ENCODE measurements at regions not wholly inside any gene's neighbourhood (a gene's known extent, or its start where the extent isn't known, plus 50 kb on each side); places are given as distances from the start of the nearest gene placed in this dataset.

DNA sequence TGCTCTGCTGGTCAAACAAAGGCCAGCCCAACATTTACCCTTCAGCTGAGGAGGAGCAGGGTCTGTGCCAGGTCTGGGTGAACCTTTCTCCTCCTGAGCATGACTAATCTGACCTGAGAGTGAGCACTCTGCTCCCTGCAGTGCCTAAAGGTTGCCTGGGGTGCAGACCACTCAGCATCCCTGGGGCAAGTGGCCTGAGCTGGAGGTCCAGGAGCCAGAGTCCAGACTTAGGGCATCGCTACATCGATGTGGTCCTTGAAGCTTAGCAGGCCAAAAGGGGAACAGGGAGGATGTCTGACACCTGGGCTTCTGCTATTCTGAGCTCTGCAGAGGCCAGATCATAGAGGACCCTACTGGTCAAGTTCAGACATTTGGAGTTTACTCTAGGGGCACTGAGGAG lies 119.1 kb downstream of the FAM43A start:
- no peak for DNase-seq (ENCODE audit: low read depth)

DNA sequence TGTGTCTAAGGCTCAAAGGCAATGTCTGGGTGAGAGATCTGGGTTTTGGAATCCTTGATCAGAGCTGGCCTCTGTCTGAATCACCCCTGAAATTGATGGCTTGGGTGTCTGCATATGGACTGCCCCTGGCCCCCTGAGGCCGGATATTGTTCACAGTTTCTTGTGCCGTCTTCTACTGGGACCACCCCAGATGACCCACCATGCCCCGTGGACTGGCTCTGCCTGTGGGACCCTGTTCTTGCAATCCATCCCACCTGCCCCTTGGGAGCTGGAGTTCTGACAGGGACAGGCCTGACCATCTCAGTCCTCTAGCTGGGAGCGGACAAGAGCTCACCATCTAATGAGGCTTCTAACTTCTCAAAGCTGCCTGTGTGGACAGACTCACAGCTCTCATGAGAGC lies 119.9 kb downstream of the FAM43A start:
- no peak for DNase-seq (ENCODE audit: low read depth)

DNA sequence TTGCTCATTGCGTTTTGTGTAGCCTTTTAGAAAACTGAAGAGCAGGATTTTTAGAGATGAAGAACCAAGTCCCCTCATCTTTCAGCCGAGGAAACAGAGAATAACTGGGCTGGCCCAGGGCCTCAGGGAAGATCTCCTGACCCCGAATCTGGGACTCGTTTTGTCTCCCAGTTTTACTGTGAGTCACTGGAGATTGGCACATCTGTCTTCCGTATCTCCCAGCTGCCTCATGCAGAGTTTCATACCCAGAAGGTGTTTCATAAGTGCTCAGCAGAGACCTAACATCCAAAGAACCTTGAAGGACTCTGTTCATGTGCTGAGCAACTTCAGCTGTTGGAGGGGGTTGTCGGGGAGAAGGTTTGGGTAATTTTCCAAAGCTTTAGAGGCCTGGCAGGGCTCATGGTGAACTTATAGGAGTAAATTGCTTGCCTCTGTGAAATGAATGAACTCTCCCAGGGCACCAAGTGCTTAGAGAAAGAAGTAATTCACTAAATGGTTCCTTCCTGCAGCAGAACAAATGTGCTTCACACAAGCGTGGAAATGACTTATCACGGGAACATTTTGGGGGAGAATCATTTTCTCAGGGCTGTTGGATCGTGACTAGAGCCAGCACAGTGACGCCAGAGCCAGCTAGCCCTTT lies 121.4 kb downstream of the FAM43A start:
- DNase-seq (ENCODE audit: low read depth), result peak; percentile 89

DNA sequence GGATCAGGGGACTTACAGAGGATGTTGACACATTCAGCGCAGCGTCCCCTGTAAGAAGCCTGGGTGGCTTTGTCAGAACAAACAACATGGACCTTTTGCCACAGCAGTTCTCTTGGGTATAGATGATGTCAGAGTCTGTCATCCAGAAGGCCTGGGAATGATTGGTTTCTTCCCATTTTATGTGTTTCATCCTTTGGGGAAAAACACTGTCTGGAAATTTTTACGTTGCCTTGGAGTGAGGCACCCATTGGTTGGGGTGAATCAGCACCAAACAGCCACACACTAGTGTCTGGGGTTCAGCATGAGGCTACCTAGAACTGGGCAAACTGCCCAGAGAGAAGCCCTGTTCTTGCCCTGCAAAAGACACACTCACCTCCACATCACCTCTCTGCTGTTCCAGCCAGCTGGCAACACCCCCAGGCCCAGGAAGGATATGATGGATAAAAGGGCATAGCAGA lies 123.0 kb downstream of the FAM43A start:
- peak; percentile 80 for DNase-seq (ENCODE audit: low read depth)

DNA sequence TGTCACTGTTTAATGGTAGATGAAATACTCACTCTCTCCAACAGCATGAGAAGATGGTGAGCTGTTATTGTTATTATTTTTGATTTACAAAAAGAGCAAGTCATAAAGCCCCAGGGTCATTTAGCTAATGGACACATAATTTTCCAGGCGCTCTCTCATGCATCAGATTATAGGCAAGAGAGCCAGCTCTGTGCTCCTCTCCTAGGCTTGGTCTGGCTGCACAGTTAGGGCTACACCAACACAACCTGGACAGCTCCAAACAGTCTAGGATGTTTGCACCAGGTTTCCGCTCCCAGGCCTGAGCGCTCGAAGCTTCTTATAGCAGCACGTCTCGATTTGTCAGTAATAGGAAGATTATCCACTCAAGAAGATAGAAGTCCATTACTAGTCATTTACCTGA lies 123.7 kb downstream of the FAM43A start:
- no peak for DNase-seq (ENCODE audit: low read depth)

DNA sequence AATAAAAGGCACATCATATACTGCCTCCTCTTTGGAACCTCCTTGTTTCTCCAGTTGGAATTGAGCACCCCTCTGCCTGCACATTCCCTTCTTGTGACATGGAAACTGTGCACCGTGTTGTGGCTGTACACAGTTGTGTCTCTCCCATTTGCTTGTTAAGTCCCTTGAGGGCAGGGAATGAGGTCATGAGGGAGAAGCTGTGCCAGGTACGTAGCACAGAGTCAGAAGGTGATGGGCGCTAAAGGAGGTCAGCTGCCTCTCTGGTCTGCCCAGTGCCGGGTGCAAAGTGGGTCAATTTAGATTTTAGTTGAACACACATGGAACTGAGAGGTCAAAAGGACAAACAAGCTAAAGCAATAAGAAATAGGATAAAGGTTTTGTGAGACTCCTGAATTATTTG lies 124.4 kb downstream of the FAM43A start:
- no peak for DNase-seq (ENCODE audit: low read depth)

DNA sequence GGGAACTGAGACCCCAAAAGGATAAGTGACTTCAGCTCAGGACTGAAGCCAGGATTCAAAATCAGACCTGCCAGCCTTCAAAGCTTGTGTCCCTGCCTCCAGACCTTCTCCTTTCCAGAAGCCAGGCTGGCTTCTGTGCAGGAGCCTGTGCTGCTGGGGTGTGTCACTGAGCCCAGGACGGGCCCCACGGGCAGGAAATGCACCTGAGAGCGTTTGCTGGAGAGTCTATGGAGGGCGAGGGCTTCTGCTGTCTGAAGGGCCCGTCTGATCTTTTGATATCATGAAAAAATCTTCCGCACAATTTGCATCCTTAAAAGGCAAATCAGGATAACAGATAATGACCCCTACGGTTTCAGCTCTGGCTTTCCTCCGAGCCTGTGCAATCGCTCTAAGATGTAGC lies 125.4 kb downstream of the FAM43A start:
- no peak for DNase-seq (ENCODE audit: low read depth)

DNA sequence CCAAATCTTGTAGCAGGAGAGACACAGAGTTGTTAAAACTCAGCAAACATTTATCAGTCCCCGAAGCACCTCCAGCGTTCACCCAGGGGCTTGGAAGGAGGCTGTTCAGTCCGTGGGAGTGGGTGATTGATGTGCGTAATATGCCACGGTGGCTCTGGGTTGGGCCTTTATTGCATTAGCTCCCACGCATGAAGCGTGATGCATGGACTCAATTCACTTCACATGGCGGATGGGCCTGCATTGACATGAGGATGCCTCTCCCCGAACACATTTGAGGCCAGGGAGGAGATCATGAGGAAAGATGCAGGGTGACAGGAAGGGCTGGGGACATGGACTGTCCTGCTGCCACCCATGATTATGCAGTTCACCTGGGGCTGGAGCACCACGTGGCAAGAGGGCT lies 126.5 kb downstream of the FAM43A start:
- no peak for DNase-seq (ENCODE audit: low read depth)

DNA sequence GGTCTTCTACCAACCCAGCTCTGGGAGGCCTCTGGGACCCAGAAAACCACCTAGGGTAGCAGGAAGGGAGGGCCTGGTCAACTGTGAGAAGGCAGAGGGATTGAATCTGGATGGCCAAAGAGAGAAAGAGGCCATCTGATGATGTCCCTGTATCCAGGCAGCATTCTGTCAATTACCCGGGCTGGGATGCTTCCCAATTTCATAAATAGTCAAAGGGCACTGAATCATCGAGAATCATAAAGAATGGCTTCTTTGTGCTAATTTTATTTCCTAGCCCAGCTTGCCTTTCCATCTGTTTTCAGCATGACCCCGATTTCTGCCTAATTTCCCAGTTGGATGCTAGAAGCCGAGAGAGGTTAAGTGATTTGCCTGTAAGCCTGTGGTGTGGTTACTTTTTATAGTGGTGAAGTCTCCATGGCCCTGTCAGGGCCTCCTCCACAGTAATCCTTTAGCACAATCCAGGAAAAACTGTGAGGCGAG lies 129.2 kb downstream of the FAM43A start:
- DNase-seq (ENCODE audit: low read depth), result peak; percentile 55

DNA sequence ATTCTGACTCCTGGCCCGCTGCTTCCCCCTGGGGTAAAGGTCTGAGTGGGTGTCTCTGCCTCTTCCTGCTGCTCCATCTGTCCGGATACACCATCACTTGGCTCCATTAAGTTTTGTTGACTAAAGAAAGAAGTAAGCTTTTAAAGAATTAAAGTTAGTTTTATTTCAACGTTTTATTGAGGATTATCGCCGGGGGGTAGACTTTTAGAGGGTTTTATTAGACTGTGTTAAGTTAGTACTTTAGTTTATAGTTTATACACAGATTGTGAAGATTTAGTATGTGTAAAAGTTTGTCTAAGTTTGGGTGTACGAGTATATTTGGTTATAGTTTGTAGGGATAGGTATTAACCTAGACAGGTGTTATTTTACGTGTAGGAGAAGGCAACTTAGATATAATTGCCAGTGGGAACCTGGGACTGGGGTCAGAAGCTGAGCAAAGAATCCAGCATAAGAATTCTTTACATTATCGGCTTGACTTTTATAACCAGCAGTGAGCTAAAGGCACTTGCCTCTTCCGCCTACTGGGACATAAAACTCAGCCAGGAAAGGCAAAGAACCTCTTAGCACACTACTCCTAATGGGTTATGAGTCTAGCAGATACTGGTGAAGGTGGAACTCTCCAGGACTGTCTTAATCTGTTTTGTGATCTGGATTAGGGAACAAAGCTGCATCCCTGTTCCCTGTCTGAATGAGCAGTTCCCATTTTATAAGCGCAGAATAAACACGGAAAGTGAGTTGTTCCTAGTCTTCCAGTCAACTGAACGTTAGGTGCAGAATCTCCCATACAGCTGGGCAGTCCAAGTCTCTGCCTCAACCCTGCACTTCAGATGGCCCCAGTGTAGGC lies 131.3 kb downstream of the FAM43A start:
- no peak for DNase-seq (ENCODE audit: low read depth)

DNA sequence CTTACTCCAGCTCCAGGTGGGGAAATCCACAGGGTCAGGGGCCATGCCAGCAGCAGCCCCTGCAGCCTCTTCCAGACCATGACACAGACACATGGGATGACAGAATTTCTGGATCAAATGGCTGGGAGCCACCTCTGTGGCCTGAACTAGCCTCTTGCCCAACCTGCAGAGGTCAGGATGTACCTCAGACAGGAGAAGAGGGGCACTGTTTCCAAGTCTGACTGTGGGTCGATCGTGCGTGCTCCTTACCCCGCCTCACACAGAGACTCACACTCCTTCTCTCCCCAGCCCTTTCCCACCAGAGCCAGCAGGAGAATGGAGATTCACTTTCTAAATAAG lies 131.9 kb downstream of the FAM43A start:
- no peak for DNase-seq (ENCODE audit: low read depth)

DNA sequence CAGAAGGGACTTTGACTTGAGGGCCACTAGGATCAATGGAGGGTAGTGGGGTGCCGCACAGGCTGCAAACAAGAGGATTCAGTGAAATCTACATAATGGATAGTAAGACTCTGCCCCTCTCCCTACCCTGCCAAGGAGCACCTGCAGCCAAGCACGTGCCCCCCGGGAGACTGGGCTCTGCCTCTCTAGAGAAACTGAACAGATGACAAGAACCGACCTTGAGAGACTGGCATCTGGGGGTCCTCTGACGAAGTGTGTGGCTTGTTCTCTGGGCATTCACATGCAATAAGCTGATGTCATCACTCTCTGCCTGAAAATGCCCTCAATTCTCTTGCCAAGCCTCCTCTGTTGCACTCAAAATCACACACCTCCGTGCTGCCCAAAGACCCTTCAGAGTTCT lies 132.3 kb downstream of the FAM43A start:
- DNase-seq (ENCODE audit: low read depth), result no peak

DNA sequence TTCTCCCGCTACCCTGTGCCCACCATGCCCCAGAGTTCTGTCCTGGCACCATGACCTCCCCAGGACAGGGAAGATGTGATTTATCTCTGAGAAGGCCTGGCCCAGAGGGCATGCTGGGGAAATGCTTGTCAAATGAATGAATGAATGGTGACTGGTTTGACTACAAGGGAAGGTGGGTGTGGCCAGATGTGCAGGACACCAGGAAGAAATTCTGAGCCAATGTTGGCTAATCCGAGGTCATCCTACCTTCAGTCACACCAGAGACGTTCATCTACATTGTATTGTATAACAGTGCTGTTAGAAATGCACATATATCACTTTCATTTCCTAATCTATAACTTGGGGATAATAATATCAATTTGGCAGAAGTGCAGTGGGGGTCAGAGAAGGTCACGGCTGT lies 138.4 kb downstream of the FAM43A start:
- DNase-seq (ENCODE audit: low read depth), result peak; percentile 53

DNA sequence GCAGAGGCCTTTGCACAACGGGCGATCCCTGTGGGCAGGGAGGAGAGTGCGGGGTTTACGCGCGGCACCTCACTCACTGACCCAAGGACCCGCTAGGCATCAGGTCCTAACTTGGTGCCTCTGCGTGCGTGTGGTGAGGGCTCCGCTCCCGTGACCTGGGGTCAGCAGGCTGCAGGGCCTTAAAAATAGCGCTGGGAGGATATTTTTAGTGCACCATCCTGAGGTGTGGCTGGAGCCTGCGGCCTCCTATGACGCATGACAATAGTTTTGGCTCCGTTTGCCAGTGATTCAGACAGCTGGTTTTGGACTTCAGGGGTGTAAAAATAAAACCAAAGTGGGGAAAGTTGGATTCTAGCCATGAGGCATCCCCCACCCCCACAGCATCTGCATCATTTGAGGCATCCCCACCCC lies 139.0 kb downstream of the FAM43A start:
- peak; percentile 98 for DNase-seq (ENCODE audit: low read depth)

DNA sequence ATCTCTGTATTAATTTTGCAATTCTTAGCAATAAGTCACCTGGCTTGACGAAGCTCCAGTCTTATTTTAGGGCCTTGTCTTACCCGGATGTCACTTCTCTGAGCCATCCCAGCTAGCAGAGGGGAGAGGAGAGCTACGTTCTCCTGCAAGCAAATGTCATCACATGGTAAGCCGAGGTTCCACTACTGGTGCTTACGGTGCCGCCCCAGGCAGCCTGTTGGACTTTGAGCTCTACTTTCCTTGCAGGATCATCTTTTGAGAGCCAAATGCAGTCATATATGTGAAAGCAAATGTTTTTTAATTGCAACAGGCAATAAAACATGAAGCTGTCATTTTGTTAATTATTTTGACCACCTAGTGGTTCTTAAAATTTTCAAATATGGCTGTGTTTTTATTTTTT lies 140.9 kb downstream of the FAM43A start:
- no peak for DNase-seq (ENCODE audit: low read depth)

DNA sequence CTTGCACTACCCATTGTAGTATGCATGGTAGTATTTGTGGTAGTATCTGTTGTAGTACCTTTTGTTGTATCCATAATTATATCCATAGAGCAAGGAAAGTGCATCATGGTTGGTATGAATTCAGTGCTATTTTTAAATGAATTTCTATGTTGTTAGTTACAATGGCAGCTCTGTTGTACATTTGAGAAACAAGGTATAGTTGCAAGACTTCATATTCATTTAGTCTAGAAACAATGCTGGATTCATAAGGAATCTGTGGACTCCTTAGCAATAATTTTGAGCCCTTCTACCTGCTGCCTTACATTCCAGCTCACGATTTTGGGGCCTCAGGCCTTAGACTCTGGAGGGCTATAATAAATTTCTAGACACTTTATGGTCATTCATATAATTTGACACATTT lies 141.8 kb downstream of the FAM43A start:
- no peak for DNase-seq (ENCODE audit: low read depth)

DNA sequence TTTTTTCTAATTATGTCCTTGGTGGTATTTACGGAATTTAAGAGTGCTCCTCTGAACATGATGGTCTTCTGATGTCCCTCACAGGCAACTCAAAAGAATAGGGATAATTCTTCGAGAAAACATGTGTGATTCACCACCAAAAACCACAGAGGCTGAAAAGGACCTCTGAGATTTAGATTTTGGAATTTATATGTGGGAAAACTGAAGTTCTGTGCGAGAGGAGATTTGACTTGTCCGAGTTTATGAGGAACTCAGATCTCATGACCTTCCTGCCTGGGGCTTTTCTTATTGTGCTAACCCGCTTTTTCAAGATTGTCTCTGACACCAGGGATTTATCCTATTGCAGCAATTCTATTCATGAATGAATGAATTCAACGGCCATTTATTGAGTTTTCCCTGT lies 142.4 kb downstream of the FAM43A start:
- DNase-seq (ENCODE audit: low read depth), result peak; percentile 82

DNA sequence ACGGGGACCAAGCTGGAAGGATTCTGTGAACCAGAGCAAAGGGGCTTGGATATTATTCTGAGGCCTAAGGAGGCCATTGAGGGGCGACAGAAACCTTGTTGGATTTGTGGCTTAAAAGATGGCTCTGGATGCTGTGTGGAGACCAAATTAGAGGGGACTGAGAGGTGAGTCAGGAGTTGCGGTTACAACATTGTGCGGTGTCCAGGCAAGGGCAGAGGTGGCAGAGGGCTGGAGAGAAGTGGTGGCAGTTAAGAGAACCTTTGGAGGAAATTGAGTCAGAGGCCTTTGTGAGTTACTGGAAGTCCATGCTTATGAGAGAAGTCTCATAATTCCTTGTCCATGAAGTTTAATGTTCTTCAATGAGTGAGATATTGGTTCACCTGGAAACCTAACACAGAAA lies 143.2 kb downstream of the FAM43A start:
- DNase-seq (ENCODE audit: low read depth), result peak; percentile 75

DNA sequence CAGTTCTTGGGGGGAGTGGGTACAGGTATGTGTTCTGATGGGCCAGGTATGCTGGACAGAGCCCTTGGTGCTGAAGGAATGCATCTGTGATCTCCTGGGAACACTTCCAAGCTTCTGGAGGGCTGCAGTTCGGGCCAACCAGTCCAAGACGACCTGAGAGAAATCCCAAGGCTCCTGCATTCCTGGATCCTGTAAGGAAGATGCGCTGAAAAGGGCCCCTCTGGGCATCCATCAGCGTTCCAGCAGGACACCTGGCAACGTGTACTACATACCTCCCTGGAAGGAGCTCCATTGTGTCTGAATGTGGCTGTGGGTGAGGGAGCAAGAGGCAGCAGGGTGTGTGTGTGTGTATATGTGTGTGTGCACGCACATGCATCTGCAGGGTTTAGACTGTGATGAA lies 144.7 kb downstream of the FAM43A start:
- no peak for DNase-seq (ENCODE audit: low read depth)

DNA sequence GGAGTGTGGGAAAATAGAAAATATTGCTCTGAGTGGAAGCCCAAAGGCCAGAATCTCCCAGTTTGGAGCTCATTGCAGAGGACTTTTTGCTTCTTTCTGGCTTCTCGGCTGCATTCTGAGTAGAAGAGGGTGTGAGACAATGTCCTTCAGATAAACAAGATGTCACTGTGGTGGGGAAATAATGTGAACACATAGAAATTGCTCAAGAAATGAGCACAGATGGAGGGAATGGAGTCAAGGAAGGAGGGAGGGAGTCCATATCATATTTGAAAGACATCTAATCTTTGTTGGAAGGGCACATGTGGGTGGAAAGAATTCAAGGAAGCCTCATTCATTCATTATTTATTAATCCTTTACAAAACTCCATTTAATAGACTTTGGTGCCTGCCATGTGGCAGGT lies 145.3 kb downstream of the FAM43A start:
- DNase-seq (ENCODE audit: low read depth), result no peak

DNA sequence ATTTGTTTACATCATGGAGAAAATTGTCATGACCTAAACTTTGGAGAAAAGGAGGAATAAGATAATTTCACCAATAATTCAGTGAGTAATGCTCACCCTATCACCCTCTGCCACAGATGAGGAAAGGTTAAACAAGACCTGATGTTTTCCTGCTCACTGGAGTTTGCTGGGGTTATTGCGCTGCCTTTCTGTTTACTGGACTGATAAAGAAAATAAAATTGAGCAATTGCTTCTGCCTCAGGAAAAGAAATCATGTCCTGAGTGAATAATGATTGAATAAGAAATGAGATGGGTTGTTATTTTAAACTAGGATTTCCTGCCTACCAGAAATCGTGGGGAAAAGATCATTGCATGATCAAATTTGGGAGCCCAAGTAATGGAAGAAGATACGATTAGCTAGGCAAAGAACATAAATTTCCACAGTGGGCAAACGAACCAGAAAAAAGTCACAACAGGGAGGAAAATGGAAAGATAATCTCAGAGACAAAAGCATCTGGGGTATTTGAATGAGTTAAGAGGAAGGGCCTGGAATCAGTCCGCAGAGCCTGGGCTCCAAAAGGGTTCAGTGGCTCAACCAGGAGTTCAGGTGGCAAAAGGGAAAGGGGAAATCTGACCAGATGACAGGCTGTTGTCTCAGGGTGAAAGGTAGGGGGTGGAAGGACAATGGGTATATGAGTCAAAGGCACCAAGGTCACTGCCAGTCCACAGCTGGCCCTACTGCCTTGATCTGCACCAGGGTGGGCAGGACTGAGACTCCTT lies 146.8 kb downstream of the FAM43A start:
- DNase-seq (ENCODE audit: low read depth), result no peak

DNA sequence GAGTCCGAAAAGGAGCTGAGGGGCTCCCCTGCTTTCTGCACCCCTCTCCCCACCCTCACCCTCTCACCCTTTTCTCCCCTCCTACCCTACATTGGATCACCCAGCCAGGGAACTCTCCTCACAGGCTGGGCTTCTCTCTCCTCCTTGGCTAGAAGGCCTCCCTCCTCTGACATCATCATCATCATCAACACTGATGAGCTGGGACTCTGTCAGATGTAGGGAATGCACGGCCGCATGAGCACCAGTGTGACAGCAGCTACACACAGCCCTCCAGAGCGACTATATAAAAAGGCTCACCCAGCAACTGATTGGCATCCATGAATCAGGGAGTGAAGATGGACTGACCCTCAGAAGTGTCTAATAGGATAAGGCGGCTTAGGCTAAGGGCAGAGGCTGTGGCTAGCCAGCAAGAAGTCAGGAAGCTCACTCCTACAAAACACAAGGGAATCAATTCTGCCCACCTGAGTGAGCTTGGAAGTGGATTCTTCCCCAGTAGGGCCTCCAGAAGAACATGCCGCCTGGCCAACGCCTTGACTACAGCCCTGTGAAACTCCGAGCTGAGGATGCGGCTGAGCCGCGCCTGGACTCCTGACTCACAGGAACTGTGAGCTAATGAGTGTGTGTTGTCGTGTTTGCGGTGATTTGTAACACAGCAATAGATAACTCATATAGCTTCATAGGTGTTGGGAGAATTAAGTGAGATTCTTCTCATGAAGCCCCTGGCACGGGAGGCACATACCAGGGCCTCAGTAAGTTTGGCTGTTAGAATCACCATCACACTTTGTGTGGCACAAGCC lies 147.6 kb downstream of the FAM43A start:
- no peak for DNase-seq (ENCODE audit: low read depth)

Data from RPMI7951 (cell line).